ENCODE measurements at regions not wholly inside any gene's neighbourhood (a gene's known extent, or its start where the extent isn't known, plus 50 kb on each side); places are given as distances from the start of the nearest gene placed in this dataset.

GRCh38 chr3:74537164-74537563 is 77.3 kb downstream of the CNTN3 start:
- Histone ChIP-seq H3K9me3 (no peaks in the 10 kb centered on the region), H3K27me3 (no peaks in the 10 kb centered on the region), H3K36me3 (no peaks in the 10 kb centered on the region), H3K4me1 (peaks cover 0 to 13% (median 0%) of the 10 kb centered on the region in 4 donors), H3K4me3 (no peak overlapping the region), H3K27ac (peak overlapping the region in 2 of 4 donors; percentile 55 to 58)
- WGBS, 2 donors = 48 to 52% methylated on average over 4 of the region's 4 CpGs
- peak in 1 of 2 donors; percentile 57 for TF ChIP-seq EP300 (IDR thresholded peaks at IDR 0.05)
- no peak for TF ChIP-seq CTCF (IDR thresholded peaks at IDR 0.05)
- peak; percentile 32 to 76 for DNase-seq (ENCODE audit: low spot score in 2 of 2)

GRCh38 chr3:74535281-74535680 is 79.2 kb downstream of the CNTN3 start:
- no peak overlapping the region for H3K27ac ChIP-seq
- DNase-seq (ENCODE audit: low spot score in 2 of 2) = no peak
- H3K36me3 ChIP-seq = no peaks in the 10 kb centered on the region
- WGBS, 2 donors = 75 to 76% methylated on average over 3 of the region's 3 CpGs
- no peaks in the 10 kb centered on the region for H3K27me3 ChIP-seq
- no peak for TF ChIP-seq EP300 (IDR thresholded peaks at IDR 0.05)
- TF ChIP-seq POLR2A (IDR thresholded peaks at IDR 0.05) = no peak
- TF ChIP-seq CTCF (IDR thresholded peaks at IDR 0.05) = no peak
- no peaks in the 10 kb centered on the region for H3K9me3 ChIP-seq
- H3K4me3 ChIP-seq = no peak overlapping the region
- H3K4me1 ChIP-seq = peaks cover 0 to 13% (median 0%) of the 10 kb centered on the region in 4 donors

- 96 to 98% methylated on average over 2 of the region's 2 CpGs for WGBS, 2 donors
Observed at GRCh38 chr3:74534611-74535010, 79.8 kb downstream of the CNTN3 start.

GRCh38 chr3:74532446-74532845 is 82.0 kb downstream of the CNTN3 start:
- TF ChIP-seq CTCF (IDR thresholded peaks at IDR 0.05) = no peak
- TF ChIP-seq EP300 (IDR thresholded peaks at IDR 0.05) = peak in 1 of 2 donors; percentile 35
- DNase-seq (ENCODE audit: low spot score in 2 of 2) = no peak
- no peak overlapping the region for H3K4me3 ChIP-seq
- H3K36me3 ChIP-seq = no peaks in the 10 kb centered on the region
- peaks cover 0 to 8% (median 0%) of the 10 kb centered on the region in 4 donors for H3K4me1 ChIP-seq
- peak overlapping the region in 1 of 4 donors; percentile 2 for H3K27ac ChIP-seq
- H3K27me3 ChIP-seq = no peaks in the 10 kb centered on the region
- H3K9me3 ChIP-seq = no peaks in the 10 kb centered on the region
- 38 to 47% methylated on average over 4 of the region's 4 CpGs for WGBS, 2 donors

More at GRCh38 chr3:74534611-74535010, 79.8 kb downstream of the CNTN3 start:
- peaks cover 0 to 13% (median 0%) of the 10 kb centered on the region in 4 donors for H3K4me1 ChIP-seq
- no peak overlapping the region for H3K27ac ChIP-seq
- H3K36me3 ChIP-seq = no peaks in the 10 kb centered on the region
- DNase-seq (ENCODE audit: low spot score in 2 of 2) = no peak
- no peaks in the 10 kb centered on the region for H3K27me3 ChIP-seq
- no peak overlapping the region for H3K4me3 ChIP-seq
- no peaks in the 10 kb centered on the region for H3K9me3 ChIP-seq
- TF ChIP-seq POLR2A (IDR thresholded peaks at IDR 0.05) = no peak
- no peak for TF ChIP-seq CTCF (IDR thresholded peaks at IDR 0.05)
- TF ChIP-seq EP300 (IDR thresholded peaks at IDR 0.05) = no peak

GRCh38 chr3:74531491-74531890 is 83.0 kb downstream of the CNTN3 start:
- DNase-seq (ENCODE audit: low spot score in 2 of 2) = no peak
- TF ChIP-seq EP300 (IDR thresholded peaks at IDR 0.05) (peak in 1 of 2 donors; percentile 18), POLR2A (IDR thresholded peaks at IDR 0.05) (no peak)
- 83 to 93% methylated on average over 4 of the region's 4 CpGs for WGBS, 2 donors

GRCh38 chr3:74529145-74529544 is 85.3 kb downstream of the CNTN3 start:
- TF ChIP-seq CTCF (IDR thresholded peaks at IDR 0.05) (no peak), EP300 (IDR thresholded peaks at IDR 0.05) (no peak), POLR2A (IDR thresholded peaks at IDR 0.05) (no peak)

More at GRCh38 chr3:74531491-74531890, 83.0 kb downstream of the CNTN3 start:
- Histone ChIP-seq H3K4me1 (peaks cover 0 to 7% (median 0%) of the 10 kb centered on the region in 4 donors), H3K36me3 (no peaks in the 10 kb centered on the region), H3K4me3 (no peak overlapping the region), H3K27me3 (no peaks in the 10 kb centered on the region), H3K27ac (no peak overlapping the region), H3K9me3 (no peaks in the 10 kb centered on the region)

More at GRCh38 chr3:74529145-74529544, 85.3 kb downstream of the CNTN3 start:
- Histone ChIP-seq H3K9me3 (no peaks in the 10 kb centered on the region), H3K36me3 (no peaks in the 10 kb centered on the region), H3K4me3 (no peak overlapping the region), H3K4me1 (peaks cover 0 to 7% (median 0%) of the 10 kb centered on the region in 4 donors), H3K27me3 (no peaks in the 10 kb centered on the region), H3K27ac (no peak overlapping the region)
- no peak for DNase-seq (ENCODE audit: low spot score in 2 of 2)
- 75 to 81% methylated on average over 3 of the region's 3 CpGs for WGBS, 2 donors

All from tibial nerve (tissue), 4 donors.